ENCODE measurements at regions not wholly inside any gene's neighbourhood (a gene's known extent, or its start where the extent isn't known, plus 50 kb on each side); places are given as distances from the start of the nearest gene placed in this dataset.

GRCh38 chr4:106530024-106530361 is 161.4 kb upstream of the GIMD1 start:
- TF ChIP-seq MYNN (tag by site-specific recombination; IDR thresholded peaks at IDR 0.05; ENCODE audit: borderline replicate concordance) (no peak), CTCF (tag by site-specific recombination; IDR thresholded peaks at IDR 0.05) (no peak), KLF16 (tag by site-specific recombination; IDR thresholded peaks at IDR 0.05) (no peak), ZNF398 (tag by site-specific recombination; IDR thresholded peaks at IDR 0.05) (no peak), MEIS1 (CRISPR knock-in tag; IDR thresholded peaks at IDR 0.05; ENCODE audit: borderline replicate concordance) (no peak)
